H4 (cell line): ENCODE measurements at regions not wholly inside any gene's neighbourhood (a gene's known extent, or its start where the extent isn't known, plus 50 kb on each side); places are given as distances from the start of the nearest gene placed in this dataset.

Experiments used
- DNase-seq: peaks from one replicate; pipeline ENCODE4 v3.0.0-alpha.2; 2015; ENCODE audit warnings: low spot score

- DNase-seq, result no peak
Observed at GRCh38 chr1:14495381-14495780, 103.1 kb upstream of the KAZN start.

- no peak for DNase-seq
Observed at GRCh38 chr1:14495996-14496395, 102.5 kb upstream of the KAZN start.

- DNase-seq, result no peak
Observed at GRCh38 chr1:14498839-14499238, 99.6 kb upstream of the KAZN start.

GRCh38 chr1:14499312-14500040 lies 99.0 kb upstream of the KAZN start:
- no peak for DNase-seq

- DNase-seq, result no peak
Observed at GRCh38 chr1:14500041-14500440, 98.4 kb upstream of the KAZN start.

GRCh38 chr1:14500912-14501311 lies 97.6 kb upstream of the KAZN start:
- DNase-seq, result no peak

DNA sequence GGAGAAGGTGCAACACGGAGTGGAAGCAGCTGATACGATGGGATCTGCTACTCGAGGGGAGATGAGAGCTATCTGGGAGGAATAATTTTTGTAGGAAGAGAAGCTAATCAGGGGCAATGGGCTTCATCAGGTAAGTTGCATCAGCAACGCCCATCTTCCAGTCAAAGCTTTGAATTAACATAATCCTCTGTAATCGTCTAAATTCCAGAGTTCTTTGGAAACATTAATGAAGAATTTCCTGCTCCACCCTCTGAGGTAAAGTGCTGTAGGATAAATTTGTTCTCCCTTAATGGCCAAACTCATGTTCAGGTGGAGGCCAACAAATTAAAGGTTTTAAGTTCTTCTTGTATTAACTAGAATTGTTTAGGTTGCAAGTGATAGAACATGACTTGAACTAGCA lies 94.0 kb upstream of the KAZN start:
- no peak for DNase-seq

DNA sequence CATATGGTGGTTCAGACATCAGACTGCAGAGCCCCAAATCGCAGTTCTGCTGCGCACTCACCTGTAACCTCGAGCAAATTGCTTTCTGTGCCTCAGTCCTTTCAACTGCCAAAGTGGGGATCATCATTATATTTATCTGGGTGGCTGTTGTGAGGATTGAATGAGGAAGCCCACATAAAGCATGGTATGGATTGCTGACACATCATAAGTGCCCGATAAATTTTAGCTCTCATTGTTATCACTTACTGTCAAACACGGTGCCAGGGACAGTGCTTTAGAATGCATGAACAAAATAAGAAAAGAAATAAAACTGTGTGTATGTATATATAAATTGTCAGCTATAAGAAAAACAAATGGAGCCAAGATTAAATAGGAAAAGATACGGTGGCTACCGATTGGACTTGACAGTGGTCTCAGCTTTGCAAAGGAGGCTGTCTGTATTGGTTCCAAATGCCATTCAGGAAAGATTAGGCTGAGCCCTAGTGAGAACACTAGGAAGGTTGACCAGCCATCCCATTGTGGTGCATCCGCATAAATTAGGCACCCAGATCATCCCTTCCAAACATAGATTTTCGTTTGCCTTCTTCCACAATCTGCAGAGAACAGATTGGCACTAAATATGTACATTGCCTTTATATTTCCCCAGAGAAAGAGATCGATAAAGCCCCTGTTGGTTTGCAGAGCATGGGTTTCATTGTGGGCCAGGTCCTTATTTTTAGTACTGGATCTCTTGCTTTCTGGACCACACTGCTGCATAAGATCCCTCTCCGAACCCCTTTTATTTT lies 91.8 kb upstream of the KAZN start:
- DNase-seq, result no peak

DNA sequence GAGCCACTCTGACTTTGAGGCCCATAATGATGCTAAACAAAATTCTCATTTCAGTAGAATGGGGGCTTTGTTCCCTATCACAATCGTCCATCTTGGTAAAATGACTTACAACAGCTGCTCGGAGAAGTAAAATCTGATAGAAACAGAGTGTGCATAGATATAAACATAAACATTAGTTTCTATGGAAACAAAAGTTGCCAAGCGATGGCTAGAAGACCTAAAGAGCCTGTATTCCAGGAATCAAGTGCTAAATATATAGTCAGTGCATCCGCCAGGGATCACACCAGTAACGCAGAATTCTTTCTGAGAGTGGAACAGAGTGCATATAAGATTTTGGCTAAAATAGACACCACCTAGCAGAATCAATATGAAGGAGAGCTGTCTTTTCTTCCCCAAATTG lies 91.2 kb upstream of the KAZN start:
- DNase-seq, result no peak

DNA sequence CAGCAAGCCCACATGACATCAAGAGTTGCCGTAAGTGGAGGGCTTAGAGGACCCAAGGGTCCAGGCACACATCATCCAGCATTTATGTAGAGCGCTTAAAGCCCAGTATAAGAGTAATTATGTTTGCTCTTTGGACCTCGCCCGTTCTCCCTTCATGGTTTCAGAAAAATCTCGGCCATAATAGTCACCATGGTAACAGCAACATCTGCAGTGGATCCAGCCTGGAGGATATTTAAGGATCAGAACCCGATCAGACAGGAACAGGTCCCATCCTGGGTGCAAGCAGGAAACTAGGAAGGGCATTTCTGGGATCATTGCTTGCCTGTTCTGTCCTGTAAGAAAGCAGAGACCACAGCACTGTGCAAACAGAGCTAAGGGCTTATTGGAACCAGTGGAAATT lies 89.9 kb upstream of the KAZN start:
- DNase-seq, result no peak

- no peak for DNase-seq
Observed at GRCh38 chr1:14511166-14511680, 87.3 kb upstream of the KAZN start.

DNA sequence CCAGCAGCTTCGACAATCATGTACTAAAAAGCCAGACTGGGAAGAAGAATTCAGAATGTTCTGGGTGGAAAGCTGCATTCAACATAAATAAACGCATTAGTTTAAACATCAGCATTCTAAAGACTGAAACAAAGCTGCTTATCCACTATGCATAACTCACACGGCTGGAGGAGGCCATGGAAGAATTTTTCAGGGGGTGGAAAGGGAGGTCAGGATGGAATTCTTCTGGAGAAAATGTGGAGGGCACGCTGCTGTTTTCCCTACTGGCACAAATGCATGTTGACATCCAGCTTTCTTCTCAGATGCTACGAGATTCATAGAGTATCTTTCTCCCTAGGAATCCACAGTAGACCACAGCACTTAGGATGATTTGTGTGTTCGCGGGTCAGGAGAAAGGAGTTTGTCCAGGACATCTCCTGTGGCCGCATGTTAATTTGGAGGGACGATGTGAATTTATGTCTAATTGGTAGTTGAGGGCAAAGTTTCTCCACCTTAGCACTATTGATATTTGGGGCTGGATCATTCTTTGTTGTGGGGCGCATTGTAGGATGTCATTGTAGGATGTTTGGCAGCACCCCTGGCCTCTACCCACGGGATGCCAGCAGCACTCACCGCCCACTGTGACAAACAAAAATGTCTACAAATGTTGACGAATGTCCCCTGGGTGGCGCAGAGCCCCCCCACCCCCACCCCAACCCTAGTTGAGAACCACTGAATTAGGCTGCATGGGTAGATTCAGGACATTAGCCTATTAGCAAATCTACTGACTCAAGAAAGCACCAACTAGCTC lies 86.5 kb upstream of the KAZN start:
- DNase-seq, result no peak

- no peak for DNase-seq
Observed at GRCh38 chr1:14513111-14513510, 85.4 kb upstream of the KAZN start.

DNA sequence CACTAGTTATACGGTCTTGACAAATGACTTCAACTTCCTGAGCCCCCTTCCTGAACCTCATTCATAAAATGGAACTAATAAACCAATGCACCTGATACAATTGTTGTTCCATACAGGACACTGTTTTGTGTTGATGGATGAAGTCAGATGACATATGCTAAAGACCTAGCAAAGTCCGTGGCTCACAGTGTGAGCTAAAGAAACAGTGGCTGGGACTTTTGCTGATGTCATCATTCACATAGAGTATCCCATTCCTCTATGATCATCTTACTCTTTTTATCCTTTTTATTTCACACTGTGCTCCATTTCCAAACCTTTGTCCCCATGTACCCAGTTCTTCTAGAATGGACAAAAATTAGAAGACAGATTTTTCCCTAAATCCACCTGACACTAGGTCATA lies 83.7 kb upstream of the KAZN start:
- no peak for DNase-seq

- peak; percentile 17 for DNase-seq
Observed at GRCh38 chr1:14516974-14517840, 81.3 kb upstream of the KAZN start.

DNA sequence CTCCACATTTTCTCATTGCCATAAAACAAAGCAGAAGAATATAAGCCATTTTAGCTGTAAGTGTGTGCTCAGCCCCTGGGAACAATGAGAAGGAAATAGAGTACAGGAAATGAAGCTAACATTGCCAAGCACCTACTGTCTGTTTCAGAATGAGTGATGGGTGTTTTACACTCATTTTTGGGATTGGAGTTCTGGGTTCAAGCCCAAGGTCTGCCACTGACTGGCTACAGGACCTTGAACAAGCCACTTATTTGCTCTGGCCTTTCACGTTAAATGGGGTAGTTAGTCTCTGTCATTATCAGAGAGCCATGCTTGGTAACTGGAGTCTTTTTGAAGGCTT lies 80.7 kb upstream of the KAZN start:
- DNase-seq, result no peak

DNA sequence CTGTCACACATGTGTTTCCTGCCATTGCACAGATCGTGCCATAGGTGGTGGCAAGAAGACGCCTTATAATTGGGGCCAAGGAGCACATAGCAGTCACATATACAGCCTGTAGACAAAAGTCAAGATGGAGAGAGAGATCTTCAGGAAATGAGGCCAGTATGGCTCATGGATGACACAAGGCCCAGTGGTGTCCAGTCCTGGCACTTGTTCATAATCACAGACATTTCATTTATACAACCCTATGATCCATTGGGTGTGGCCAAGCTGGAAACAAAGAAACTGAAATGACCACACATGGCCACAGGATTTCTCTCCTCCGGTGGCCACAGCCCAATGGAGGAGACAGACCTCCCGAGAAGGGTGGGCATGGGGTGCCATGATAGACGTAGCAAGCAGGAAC lies 78.5 kb upstream of the KAZN start:
- no peak for DNase-seq

DNA sequence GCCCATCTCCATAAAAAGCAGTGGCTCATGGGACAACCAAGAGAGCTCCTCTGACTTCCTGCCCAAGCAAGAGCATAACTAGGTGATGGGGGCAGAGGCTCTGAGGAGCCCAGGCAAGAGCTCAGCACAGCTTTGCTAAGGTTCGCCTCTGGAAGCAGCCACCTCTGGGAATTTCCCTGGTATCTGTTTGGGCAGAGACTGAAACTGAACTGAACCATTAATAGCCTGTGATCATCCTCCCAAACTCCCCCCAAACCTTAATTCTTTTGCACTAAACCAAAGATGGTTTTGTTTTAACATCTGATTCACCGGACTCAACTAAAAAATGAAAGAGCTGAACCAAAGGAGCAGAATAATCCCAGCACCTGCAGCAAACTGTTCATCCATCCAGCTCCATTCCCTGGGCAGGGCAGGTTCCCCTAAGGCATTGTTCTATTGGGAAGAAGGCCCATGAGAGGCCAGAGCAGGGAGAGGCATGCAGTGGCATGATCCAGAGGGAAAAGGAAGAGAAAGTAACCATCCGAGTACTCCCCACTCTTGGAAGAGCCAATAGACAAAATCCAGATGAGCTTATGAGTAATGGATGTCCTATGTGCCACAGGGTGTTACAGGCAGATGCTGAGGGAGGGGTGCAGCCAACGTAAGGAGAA lies 77.8 kb upstream of the KAZN start:
- no peak for DNase-seq

DNA sequence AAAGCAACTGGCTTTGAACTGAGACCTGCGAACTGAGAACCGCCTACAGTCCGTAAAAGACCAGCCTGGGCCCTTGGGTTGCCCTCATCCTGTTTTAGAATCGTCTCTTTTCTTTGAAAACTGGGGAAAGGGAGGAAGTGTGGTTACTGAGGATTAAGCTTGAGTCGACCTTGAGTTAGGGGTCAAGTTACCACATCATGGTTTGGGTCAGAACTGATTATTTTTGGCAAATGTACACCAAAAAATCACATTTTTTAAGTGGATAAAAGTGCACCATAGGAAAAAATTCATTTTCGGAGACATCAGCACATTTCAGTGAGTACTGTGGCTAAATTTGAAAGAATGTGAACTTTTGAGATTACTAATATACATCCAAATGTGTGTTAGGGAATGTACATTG lies 76.9 kb upstream of the KAZN start:
- DNase-seq, result no peak

DNA sequence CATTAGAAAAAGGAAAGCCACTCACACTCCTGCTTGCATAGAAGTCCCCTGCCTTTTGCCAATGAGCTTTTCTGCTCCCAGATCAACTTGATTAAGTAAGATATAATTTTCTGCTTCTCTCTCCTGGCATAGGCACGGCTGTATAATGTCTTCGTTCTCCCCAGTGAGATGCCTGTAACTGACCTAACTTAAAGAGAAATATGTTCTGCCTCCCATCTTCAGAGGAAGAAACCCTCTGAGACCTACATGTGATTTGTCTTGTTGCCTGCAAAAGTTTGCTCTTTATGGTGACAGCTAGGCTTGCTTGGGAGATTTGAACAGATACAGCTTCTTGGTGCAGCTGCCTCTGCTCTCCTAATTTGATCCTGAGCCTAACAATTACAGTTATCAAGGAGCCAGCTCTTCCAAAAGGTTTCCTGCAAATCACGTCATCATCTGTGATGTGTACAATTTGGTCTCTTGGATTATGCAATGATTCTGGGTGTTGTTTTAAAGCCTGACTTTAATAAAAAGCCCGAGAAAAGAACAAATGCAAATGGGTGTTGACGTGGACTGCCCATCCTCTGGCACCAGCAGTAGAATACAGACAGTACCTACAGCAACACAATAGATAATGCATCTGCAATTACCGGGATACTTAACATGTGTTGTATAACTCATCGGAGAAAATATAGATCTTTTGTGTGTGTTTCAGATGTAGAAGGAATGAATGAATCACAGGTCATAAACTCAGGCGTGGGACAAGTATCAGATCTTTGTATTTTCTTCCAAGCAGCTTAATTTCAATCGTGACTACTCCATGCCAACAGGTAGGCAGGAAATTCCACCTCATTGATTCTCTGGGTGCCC lies 76.2 kb upstream of the KAZN start:
- DNase-seq, result peak; percentile 30
